ENCODE measurements at regions not wholly inside any gene's neighbourhood (a gene's known extent, or its start where the extent isn't known, plus 50 kb on each side); places are given as distances from the start of the nearest gene placed in this dataset.
"Not testable (repeated sequence)": the region's sequence is repeated elsewhere in the genome, so short reads cannot be mapped to it uniquely, and the experiment has no call there.

DNA sequence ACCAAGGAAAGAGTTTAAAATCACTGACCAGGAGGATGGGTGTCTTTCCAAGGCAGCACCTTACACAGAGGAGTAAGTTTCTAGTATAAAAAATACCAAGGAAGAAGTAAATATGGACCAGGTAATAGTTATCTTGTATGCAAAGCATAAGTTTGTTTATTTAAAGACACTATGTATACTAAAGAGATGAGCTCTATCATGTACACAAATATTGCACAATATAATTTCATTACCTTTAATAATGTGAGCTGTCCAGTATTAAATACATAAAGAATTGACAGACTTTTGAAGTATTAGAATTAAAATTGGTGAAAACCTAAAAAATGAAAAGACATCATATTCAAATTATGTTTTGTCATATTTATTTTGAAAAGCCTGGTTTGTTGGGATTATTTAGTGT lies 322.0 kb upstream of the MIR17HG start:
- no peak for DNase-seq (ENCODE audit: low read depth)

DNA sequence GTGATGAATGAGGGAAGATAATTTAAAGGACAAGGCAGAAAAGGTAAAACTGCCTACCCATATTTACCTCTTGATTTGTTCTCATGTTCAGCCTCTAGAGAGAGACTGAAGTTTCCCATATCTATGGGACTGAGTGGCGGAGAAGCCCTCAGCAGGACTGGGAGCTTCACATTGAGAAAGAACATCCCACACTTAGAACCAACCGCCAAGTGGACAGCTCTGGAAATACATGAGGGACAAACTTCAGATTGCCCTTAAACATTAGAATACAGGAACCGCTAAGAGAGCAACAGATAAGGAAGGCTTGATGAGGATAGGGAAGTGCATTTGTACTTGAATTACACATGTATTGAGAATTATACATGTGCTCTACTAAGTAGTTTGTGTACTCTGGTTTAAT lies 316.0 kb upstream of the MIR17HG start:
- DNase-seq (ENCODE audit: low read depth), result no peak

DNA sequence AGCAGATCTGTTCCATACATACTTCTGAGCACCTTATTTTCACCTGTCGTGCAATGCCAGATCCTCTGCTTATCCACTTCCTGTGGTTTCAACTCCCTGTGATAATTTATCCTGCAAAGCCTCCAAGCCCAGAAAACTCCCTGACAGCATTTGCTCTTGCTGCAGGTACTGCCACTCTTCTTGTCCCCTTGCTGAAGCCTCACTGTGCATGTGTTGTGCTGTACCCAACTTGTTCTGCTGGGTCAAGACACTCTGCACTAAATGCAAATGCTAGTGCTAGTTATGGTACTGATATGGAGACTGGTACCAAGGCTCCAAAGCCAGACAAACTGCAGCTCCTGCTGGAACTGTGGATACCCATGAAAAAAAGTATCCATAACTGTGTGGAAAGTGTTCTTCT lies 315.4 kb upstream of the MIR17HG start:
- DNase-seq (ENCODE audit: low read depth), result no peak

DNA sequence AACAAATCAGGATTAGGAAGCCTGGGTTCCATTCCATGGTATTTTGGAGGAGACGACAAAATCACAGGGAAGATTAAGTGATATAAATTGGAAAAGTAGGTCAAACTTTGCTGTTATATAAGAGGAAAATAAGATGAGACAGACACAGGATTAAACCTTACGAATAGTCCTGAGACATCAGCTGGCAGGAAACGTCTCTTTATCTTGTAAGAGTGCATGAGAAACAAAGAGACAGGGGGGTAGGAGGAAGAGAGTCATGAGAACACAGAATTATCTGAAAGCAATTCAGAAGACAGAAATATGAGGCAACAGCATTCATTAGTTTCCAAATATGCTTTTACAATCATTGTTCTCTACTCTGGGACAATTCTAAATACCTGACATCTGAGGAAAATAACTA lies 310.6 kb upstream of the MIR17HG start:
- no peak for DNase-seq (ENCODE audit: low read depth)

DNA sequence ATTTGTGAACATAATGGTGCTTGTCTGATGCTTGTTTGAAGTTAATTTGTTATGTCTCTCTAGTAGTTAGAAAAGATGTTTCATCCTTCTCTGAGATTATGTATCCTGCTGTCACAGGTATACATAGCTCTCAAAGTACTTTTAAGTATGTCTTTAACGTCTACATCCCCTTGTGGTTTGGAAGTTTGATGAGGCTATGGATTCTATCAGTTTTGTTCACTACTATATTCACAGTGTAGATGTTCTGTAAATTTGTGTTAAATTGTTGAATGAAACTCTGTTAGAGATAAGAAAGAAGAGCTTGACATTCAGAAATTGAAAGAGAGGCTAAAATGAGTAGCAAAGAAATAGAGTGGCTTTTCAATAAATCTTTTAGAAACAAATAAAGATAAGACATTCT lies 304.6 kb upstream of the MIR17HG start:
- no peak for DNase-seq (ENCODE audit: low read depth)

DNA sequence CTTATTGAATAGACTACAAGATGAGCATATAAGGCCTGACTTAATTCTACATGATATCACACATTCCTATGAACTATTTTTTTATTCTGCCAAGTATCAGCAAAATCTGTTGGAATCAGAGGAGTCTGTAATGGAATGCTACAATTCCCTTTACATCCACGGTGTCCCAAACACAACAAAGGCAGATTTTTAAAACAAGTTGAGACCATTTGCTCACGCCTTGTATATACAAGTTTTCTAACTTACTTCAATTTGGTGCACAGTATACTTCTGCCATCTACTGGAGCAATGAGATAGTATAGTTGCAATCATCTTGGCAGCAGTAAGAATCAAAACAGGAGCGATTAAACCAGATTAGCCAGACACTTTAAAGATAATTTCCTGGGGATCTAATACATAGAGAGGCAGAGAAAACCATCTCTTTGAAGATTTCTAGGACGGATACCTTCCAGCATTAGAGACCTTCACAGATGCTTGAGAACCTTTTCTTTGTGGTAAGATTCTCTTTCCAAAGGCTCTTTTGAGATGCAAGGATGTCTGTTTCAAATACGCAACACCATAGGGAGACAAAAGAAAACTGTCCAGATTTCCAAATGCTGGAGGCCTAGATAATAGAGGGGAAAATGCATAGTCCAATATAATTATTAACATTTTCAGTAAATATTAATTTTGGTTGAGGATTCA lies 302.0 kb upstream of the MIR17HG start:
- no peak for DNase-seq (ENCODE audit: low read depth)

DNA sequence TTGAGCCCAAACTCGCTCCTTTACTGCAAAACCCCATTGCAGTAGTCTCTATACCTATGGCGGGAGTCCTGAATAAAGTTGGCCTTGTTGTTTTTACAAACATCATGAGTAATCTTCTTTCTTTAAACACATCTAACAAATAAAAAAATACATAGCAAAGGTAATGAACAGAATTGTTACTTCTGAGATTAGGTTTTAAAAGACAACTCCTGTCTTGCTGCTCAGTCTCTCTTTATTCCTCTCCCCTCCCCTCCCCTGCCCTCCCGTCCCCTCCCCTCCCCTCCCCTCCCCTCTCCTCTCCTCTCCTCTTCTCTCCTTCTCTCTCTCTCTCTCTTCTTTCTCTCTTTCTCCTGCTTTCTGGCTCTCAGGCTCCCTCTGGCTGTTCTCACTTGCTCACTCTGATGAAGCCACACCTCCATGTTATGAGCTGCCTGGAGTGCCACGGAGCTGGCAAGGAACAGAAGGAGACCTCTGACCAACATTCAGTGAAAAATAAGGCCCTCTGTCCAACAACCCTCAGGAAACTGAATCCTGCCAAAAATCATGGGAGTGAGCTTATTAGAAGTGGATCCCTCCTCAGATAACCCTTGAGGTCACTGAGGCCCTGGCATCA lies 300.7 kb upstream of the MIR17HG start:
- DNase-seq (ENCODE audit: low read depth), result no peak

DNA sequence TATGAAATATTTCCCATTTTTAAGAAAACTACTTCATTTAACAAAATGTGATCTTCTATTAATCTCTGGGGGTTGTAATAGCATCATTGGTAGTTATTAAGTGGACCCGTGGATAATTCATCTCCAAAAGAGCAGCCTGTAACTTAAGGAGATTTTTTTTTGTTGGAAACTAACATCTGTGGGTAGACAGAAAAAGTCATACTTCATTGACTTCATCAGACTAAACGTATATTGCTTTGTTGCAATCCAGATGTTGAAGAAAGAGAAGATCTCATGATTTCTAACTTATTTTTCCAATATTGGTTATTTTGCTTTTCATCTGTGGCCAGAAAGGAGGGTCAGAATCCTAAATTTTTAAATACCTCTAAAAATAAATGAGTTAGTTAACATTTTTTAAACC lies 296.5 kb upstream of the MIR17HG start:
- DNase-seq (ENCODE audit: low read depth), result no peak

DNA sequence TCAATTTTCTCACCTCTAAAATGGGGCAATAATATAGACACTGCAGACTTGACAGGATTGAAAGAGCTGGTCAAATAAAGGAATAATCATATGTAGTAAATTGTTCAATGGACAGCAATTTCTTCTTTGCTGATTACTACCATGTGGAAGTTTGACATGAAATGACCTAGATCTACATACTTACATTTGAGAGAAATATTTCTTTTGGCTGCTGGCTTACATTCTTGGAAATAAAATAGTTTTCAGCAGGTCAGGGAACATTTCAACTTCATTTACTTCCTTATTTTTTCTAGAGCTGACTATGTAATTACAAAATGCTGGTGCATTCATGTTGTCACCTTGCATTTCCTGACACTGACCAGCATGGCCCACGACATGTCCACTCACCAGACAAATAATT lies 294.6 kb upstream of the MIR17HG start:
- DNase-seq (ENCODE audit: low read depth), result no peak

DNA sequence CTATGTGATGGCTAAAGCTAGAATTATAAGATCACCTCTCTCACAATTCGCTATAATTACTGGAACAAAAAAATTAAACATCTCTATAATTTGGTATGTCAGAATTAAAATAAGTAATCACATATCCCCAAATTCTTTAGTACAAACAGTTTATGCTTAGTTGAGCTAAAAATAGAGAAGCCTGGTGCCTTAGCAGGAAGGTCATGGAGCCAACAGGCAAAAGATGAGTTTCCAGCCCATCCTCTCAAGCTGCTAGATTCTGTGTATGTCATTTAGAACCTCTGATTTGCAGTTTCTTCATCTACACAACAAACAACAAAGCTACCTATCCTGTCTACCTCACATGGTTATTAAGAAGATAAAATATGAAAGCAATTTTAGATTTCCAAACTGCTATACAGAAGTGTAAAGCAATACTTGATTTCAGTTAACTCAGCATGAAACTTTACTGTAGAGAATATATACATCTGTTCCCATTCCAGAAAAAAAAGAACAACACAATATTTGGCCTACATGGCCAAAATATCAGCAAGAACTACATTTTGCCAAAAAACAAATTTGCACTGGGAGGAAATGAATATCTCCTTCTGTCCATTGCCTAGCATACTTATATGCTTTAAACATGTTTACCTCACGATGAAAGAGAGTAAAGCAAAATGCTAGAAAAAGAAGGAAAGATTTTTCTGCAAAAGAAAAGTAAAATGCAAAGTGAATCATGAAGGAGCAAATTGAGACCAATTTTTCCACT lies 294.0 kb upstream of the MIR17HG start:
- no peak for DNase-seq (ENCODE audit: low read depth)

DNA sequence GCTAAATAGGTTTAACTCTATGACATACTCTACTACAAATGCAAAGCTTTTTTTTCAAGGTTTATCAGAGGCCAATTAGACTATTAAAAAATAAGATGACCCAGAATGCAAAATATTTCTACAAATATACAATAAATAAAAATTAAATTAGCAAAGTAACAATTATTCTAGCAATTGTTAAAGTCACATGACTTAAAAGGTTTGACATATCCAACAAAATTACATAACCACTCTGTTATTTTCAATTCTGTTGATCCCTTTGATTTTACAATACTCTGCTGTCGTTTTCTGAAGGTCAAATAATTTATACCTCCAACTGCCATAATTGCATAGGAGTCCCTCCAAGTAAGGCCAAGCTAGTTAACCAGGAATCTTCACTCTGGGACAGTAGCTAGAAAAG lies 292.6 kb upstream of the MIR17HG start:
- no peak for DNase-seq (ENCODE audit: low read depth)

DNA sequence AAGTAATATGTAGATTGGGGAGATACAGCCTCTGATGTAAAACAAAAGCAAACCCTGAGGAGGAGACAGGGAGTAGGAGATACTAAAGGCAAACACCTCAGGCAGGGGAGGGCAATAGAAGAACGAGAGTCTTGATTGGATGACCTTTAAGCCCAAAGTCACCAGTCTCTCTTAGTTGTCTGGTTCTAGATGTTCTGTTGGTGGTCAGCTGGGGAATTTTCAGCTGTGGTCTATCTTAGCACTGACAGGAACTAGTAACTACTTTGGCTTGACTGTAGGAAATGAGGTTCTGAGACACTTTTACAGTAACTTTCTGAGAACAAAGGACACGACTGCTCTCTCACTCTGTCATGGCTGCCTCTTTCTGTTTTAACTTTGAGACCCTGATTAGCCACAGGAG lies 290.7 kb upstream of the MIR17HG start:
- DNase-seq (ENCODE audit: low read depth), result no peak

DNA sequence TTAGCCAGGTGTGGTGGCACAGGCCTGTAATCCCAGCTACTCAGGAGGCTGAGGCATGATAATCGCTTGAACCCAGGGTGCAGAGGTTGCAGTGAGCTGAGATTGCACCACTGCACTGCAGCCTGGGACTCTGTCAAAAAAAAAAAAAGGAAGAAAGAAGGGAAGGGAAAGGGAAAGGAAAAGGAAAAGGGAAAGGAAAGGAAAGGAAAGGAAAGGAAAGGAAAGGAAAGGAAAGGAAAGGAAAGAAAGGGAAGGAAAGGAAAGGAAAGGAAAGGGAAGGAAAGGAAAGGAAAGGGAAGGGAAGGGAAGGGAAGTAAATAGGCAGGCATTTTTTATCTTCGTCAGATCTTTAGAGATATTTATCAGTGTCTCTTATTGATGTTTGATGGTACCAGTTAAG lies 290.0 kb upstream of the MIR17HG start:
- not testable (repeated sequence) for DNase-seq (ENCODE audit: low read depth)

DNA sequence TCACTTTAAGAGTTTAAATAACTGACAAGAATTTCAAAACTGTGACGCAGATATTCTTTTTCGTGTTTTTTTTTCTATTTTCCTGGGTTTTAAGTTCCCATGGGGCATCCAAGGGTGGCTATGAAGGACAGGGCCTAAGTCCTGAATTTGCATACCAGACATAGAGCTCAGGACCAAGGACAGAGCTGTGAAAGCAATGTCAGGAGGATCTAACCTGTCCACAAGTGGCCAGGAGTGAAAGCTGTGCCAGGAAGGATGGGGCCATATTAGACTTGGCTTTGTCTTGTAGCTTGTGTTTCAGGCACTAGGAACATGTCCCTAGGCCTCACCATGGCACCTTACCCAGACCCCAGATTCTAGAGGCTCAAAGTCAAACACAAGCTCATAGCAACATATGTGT lies 289.4 kb upstream of the MIR17HG start:
- DNase-seq (ENCODE audit: low read depth), result no peak

DNA sequence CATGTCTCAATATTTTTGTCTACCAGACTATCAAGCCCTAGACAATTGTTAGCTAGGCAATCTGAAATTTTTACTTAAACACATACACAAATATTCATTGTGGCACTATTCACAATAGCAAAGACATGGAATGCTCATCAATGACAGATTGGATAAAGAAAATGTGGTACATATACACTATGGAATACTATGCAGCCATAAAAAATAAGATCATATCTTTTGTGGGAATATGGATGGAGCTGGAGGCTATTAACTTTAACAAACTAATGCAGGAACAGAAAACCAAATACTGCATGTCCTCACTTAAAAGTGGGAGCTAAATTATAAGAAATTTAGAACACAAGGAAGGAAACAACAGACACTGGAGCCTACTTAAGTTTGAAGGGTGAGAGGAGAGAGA lies 288.6 kb upstream of the MIR17HG start:
- DNase-seq (ENCODE audit: low read depth), result no peak

DNA sequence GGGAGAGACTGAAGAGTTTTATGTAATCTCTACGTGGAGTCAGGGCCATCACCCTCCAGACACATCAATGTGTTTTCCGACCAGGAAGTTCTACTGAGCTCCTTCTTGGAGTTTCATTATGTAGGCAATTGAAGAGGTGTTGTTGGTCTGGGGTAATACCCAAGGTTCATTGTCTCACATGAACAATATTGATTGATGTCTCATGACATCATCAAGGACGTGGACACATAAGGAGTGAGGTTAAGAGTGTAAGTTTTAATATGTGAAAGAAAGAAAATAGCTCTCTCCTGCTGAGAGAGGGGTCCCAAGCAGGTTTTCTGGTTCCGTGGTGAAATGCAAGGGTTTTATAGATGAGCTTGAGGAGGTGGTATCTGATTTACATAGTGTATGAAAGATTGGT lies 280.7 kb upstream of the MIR17HG start:
- DNase-seq (ENCODE audit: low read depth), result no peak

DNA sequence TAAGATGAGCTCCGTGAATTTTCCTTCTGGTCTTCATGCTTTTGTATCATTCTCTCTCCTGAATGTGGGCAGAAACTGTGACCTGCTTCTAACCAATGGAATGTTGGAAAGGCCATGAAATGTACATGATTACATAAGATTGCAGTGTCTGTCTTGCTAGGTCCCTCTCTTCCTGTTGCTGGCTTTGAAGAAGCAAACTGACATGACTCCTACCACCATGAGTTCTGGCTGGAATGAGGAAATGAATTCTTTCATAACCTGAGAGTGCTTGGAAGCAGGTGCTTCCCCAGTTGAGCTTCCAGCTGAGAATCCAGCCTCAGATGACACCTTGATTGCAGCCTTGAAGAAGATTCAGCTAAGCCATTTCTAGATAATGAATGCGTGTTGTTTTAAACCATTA lies 275.0 kb upstream of the MIR17HG start:
- DNase-seq (ENCODE audit: low read depth), result no peak

DNA sequence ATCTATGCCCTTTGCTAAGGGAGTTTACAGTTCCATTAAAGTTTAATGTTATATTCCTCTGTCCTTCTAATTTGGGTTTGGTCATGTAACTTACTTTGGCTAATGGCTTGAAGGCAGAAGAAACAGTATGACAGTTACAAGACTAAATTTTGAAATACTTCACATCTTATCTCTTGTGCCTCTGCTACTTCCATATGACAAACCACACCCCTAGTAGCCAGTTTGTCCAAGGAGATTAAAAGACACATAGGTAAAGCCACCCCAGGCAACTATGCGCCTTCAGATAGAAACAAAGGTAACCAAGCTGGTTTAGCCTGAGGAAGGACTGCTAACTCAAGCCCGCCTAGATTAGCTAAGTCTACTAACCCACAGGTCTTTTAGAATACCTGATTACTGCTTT lies 273.4 kb upstream of the MIR17HG start:
- no peak for DNase-seq (ENCODE audit: low read depth)

DNA sequence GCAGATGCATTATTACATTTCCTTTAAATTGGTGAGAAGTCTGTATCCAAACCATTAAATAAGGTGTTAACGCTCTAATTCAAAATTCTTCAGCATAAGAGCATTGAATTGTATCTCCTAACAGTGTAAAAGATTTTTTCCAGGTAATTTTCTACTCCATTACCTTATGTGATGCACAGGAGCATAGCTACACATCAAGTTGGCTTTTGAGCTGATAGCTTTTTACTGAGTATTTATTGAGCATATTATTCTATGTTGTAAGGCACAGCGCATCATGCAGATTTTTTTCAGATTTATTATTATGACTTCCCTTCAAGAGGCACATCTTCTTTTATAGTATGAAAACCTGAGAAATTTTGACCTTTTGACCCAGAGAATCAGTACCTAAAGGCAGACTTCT lies 270.7 kb upstream of the MIR17HG start:
- no peak for DNase-seq (ENCODE audit: low read depth)

DNA sequence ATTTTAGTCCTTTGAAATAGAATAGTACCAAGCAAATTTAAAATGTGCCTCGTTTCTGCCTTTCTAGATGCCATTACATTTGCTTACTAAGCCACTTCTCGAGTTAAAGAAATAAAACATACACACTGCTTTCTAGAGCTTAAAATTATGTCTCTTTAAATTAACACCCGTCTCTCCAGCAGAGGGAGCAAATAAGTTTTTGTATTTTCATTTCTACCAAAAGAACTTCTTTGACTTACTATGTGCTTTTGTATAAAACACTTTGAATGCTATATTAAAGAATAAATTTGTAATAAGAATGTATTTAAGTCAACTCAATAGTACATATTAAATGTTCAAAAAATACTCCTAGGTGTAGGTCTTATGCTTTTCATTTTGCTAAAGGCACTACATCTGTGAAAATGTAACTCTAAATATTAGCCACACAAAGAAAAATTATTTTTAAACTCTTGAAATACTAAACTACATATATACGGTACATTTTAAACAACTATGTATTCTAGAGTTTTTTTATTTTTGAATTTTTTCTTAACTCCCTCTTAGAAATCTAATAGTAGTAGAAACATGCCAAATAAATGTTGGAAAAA lies 269.3 kb upstream of the MIR17HG start:
- DNase-seq (ENCODE audit: low read depth), result no peak

DNA sequence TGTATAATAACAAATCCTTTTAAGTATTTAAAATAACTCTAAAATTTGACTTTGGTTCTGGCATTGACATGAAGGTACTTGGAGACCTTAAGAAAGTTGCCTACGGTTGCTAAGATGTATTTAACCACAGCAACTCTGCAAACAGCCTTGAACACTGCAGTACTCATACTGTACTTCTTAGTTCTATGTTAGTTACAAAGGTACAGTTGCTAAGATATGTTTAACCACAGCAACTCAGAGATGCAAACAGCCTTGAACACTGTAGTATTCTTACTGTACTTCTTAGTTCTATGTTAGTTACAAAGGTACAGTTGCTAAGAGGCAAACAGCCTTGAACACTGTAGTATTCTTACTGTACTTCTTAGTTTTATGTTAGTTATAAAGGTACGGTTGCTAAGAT lies 268.3 kb upstream of the MIR17HG start:
- no peak for DNase-seq (ENCODE audit: low read depth)

DNA sequence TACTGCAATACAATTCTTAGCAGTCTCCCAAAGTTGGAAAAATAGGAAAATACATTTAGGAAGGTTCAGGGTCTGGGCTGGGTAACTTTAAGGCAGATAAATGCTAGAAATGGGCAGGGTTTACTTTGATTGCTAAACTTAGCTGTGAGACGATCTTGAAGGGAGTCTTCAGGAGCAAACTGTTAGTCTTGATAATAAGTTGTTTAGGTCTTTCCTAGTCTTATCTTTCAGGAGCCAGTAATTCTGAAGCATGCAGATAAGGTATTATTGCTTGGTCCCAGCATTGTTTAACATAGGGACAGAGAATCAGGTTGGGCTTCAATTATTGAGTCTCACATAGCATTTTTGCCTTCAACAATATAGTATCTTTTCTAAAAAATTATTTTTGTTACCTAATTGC lies 262.4 kb upstream of the MIR17HG start:
- no peak for DNase-seq (ENCODE audit: low read depth)

Measured in stimulated activated CD8-positive, alpha-beta memory T cell treated with anti-CD3 and anti-CD28 coated beads, Interleukin-15, amount 100 ng/mL, for 1 hour (primary cell).